ENCODE measurements at regions not wholly inside any gene's neighbourhood (a gene's known extent, or its start where the extent isn't known, plus 50 kb on each side); places are given as distances from the start of the nearest gene placed in this dataset.
"Not testable (repeated sequence)": the region's sequence is repeated elsewhere in the genome, so short reads cannot be mapped to it uniquely, and the experiment has no call there.

DNA sequence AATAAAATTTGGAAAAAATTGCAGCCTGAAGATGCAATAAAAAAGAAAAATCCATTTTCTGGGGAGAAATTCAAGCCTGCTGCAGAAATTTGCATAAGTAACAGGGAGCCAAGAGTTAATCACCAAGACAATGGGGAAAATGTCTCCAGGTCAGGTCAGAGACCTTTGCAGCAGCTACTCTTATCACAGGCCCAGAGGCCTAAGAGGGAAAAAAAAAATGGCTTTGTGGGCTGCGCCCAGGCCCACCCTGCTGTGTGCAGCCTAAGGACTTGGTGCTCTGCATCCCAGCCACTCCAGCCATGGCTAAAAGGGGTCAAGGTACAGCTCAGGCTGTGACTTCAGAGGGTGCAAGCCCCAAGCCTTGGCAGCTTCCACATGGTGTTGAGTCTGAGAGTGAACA, 1297.1 kb upstream of the CHAC2 start:
- DNase-seq (ENCODE audit: low spot score); H3K4me1 ChIP-seq (ENCODE audit: control insufficient read depth in 2 of 2, insufficient read depth in 1 of 2, low read depth in 1 of 2, low read length in 2 of 2); H3K79me1 ChIP-seq (ENCODE audit: low read depth, low read length); H3K4ac ChIP-seq (ENCODE audit: low read length); H3K27me3 ChIP-seq (ENCODE audit: control insufficient read depth in 3 of 3, insufficient read depth in 3 of 3, low read depth in 1 of 3, low read length in 3 of 3); H2AK5ac ChIP-seq (ENCODE audit: low read depth, low read length); H2BK5ac ChIP-seq (ENCODE audit: low read length); H3K4me2 ChIP-seq (ENCODE audit: insufficient read depth, low read length, poor library complexity, severe bottlenecking); H3K27ac ChIP-seq (replicated peaks; ENCODE audit: low read length); H3K23ac ChIP-seq (ENCODE audit: low read depth, low read length, poor library complexity); H3K9me3 ChIP-seq (replicated peaks in 1 of 2; ENCODE audit: control insufficient read depth in 2 of 2, insufficient read depth in 1 of 2, low read depth in 1 of 2, low read length in 2 of 2); H2AFZ ChIP-seq (ENCODE audit: low read length); H2BK12ac ChIP-seq (ENCODE audit: low read length); H3K9ac ChIP-seq (ENCODE audit: low read depth, low read length, poor library complexity); H3K14ac ChIP-seq (ENCODE audit: low read length); H4K91ac ChIP-seq (ENCODE audit: low read depth, low read length, poor library complexity); H3K18ac ChIP-seq (ENCODE audit: low read length); H2BK120ac ChIP-seq (ENCODE audit: low read depth, low read length); H2BK15ac ChIP-seq (ENCODE audit: low read length); H4K8ac ChIP-seq (ENCODE audit: low read depth, low read length); H3K4me3 ChIP-seq (ENCODE audit: low read length in 2 of 2); H3K36me3 ChIP-seq (replicated peaks in 1 of 2; ENCODE audit: control insufficient read depth in 2 of 2, insufficient read depth in 2 of 2, low read length in 2 of 2): not testable (repeated sequence)
- no CpG with 5 or more reads among the region's 1 CpG for WGBS, 2 donors (ENCODE audit: extremely low coverage in 2 of 2, insufficient read length in 2 of 2, insufficient replicate concordance in 1 of 2)

DNA sequence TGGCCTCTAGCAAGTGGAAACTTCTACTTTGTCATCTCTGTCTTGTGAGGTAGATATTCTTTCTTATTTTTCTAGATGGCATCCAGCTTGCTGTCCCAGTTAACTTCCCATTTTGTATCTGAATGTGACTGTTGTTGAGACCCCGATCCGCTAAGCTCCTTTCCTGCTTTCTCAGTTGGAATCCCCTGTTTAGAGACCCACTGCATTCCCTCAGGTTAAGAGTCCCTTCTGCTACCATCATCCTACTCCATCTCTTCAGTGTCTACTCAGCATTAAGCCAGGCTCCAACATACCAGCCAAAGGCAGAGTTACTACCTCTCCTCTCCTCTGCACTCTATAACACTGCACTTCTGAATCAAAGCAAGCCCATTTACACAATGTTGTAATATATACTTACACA, 1300.4 kb upstream of the CHAC2 start:
- Histone ChIP-seq H3K14ac (ENCODE audit: low read length) (no peak overlapping the region), H3K4me1 (ENCODE audit: control insufficient read depth in 2 of 2, insufficient read depth in 1 of 2, low read depth in 1 of 2, low read length in 2 of 2) (no peaks in the 10 kb centered on the region), H3K27ac (replicated peaks; ENCODE audit: low read length) (no peak overlapping the region), H3K18ac (ENCODE audit: low read length) (no peak overlapping the region), H2BK15ac (ENCODE audit: low read length) (no peak overlapping the region), H3K27me3 (ENCODE audit: control insufficient read depth in 3 of 3, insufficient read depth in 3 of 3, low read depth in 1 of 3, low read length in 3 of 3) (no peaks in the 10 kb centered on the region), H3K79me1 (ENCODE audit: low read depth, low read length) (no peaks in the 10 kb centered on the region), H3K23ac (ENCODE audit: low read depth, low read length, poor library complexity) (no peak overlapping the region), H2BK120ac (ENCODE audit: low read depth, low read length) (no peak overlapping the region), H3K4me3 (ENCODE audit: low read length in 2 of 2) (no peak overlapping the region), H2AK5ac (ENCODE audit: low read depth, low read length) (no peak overlapping the region), H3K36me3 (replicated peaks in 1 of 2; ENCODE audit: control insufficient read depth in 2 of 2, insufficient read depth in 2 of 2, low read length in 2 of 2) (no peaks in the 10 kb centered on the region), H2BK12ac (ENCODE audit: low read length) (no peak overlapping the region), H2AFZ (ENCODE audit: low read length) (no peak overlapping the region), H2BK5ac (ENCODE audit: low read length) (no peak overlapping the region), H3K9ac (ENCODE audit: low read depth, low read length, poor library complexity) (no peak overlapping the region), H4K8ac (ENCODE audit: low read depth, low read length) (no peak overlapping the region), H4K91ac (ENCODE audit: low read depth, low read length, poor library complexity) (no peak overlapping the region), H3K4ac (ENCODE audit: low read length) (no peak overlapping the region), H3K4me2 (ENCODE audit: insufficient read depth, low read length, poor library complexity, severe bottlenecking) (no peak overlapping the region), H3K9me3 (replicated peaks in 1 of 2; ENCODE audit: control insufficient read depth in 2 of 2, insufficient read depth in 1 of 2, low read depth in 1 of 2, low read length in 2 of 2) (peaks cover 0 to 2% of the 10 kb centered on the region in 2 donors)
- DNase-seq (ENCODE audit: low spot score): no peak
- no CpG with 5 or more reads among the region's 2 CpGs for WGBS, 2 donors (ENCODE audit: extremely low coverage in 2 of 2, insufficient read length in 2 of 2, insufficient replicate concordance in 1 of 2)

- Histone ChIP-seq H3K79me1 (ENCODE audit: low read depth, low read length) (no peaks in the 10 kb centered on the region), H3K4me3 (ENCODE audit: low read length in 2 of 2) (no peak overlapping the region), H2BK15ac (ENCODE audit: low read length) (no peak overlapping the region), H4K8ac (ENCODE audit: low read depth, low read length) (no peak overlapping the region), H2AFZ (ENCODE audit: low read length) (no peak overlapping the region), H3K27ac (replicated peaks; ENCODE audit: low read length) (no peak overlapping the region), H2BK120ac (ENCODE audit: low read depth, low read length) (no peak overlapping the region), H3K23ac (ENCODE audit: low read depth, low read length, poor library complexity) (no peak overlapping the region), H3K27me3 (ENCODE audit: control insufficient read depth in 3 of 3, insufficient read depth in 3 of 3, low read depth in 1 of 3, low read length in 3 of 3) (no peaks in the 10 kb centered on the region), H3K9ac (ENCODE audit: low read depth, low read length, poor library complexity) (no peak overlapping the region), H4K91ac (ENCODE audit: low read depth, low read length, poor library complexity) (no peak overlapping the region), H2BK12ac (ENCODE audit: low read length) (no peak overlapping the region), H3K4me2 (ENCODE audit: insufficient read depth, low read length, poor library complexity, severe bottlenecking) (no peak overlapping the region), H2AK5ac (ENCODE audit: low read depth, low read length) (no peak overlapping the region), H3K4ac (ENCODE audit: low read length) (no peak overlapping the region), H2BK5ac (ENCODE audit: low read length) (no peak overlapping the region), H3K9me3 (replicated peaks in 1 of 2; ENCODE audit: control insufficient read depth in 2 of 2, insufficient read depth in 1 of 2, low read depth in 1 of 2, low read length in 2 of 2) (no peaks in the 10 kb centered on the region), H3K4me1 (ENCODE audit: control insufficient read depth in 2 of 2, insufficient read depth in 1 of 2, low read depth in 1 of 2, low read length in 2 of 2) (no peaks in the 10 kb centered on the region), H3K18ac (ENCODE audit: low read length) (no peak overlapping the region), H3K14ac (ENCODE audit: low read length) (no peak overlapping the region), H3K36me3 (replicated peaks in 1 of 2; ENCODE audit: control insufficient read depth in 2 of 2, insufficient read depth in 2 of 2, low read length in 2 of 2) (no peaks in the 10 kb centered on the region)
- WGBS, 2 donors (ENCODE audit: extremely low coverage in 2 of 2, insufficient read length in 2 of 2, insufficient replicate concordance in 1 of 2): no CpG with 5 or more reads among the region's 3 CpGs
- no peak for DNase-seq (ENCODE audit: low spot score)
Observed at GRCh38 chr2:52465287-52465686, 1302.3 kb upstream of the CHAC2 start.

DNA sequence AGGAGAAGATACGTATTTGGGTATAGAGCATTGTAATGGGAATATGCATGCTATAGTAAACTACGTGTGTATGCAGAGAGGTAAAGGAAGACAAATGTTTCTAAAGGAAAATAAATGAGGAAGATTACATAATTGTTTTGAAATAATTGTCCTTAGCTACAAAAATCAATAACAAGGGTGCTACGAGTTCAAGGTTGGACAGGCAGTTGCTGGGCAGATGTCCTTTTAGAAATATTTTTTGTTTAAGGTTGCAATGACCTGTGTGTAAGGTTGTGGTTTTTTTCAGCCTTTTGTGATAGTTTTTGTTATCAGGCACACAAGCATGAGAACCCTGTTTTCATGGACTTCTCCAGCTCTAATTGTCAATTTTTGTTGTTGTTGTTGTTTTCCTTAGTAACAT, 1304.1 kb upstream of the CHAC2 start:
- Histone ChIP-seq H3K18ac (ENCODE audit: low read length) (no peak overlapping the region), H3K9ac (ENCODE audit: low read depth, low read length, poor library complexity) (no peak overlapping the region), H2AK5ac (ENCODE audit: low read depth, low read length) (no peak overlapping the region), H2BK120ac (ENCODE audit: low read depth, low read length) (no peak overlapping the region), H2BK15ac (ENCODE audit: low read length) (no peak overlapping the region), H3K4ac (ENCODE audit: low read length) (no peak overlapping the region), H4K8ac (ENCODE audit: low read depth, low read length) (no peak overlapping the region), H3K36me3 (replicated peaks in 1 of 2; ENCODE audit: control insufficient read depth in 2 of 2, insufficient read depth in 2 of 2, low read length in 2 of 2) (no peaks in the 10 kb centered on the region), H3K14ac (ENCODE audit: low read length) (no peak overlapping the region), H3K27me3 (ENCODE audit: control insufficient read depth in 3 of 3, insufficient read depth in 3 of 3, low read depth in 1 of 3, low read length in 3 of 3) (no peaks in the 10 kb centered on the region), H3K23ac (ENCODE audit: low read depth, low read length, poor library complexity) (no peak overlapping the region), H4K91ac (ENCODE audit: low read depth, low read length, poor library complexity) (no peak overlapping the region), H3K79me1 (ENCODE audit: low read depth, low read length) (no peaks in the 10 kb centered on the region), H2BK5ac (ENCODE audit: low read length) (no peak overlapping the region), H2AFZ (ENCODE audit: low read length) (no peak overlapping the region), H3K4me3 (ENCODE audit: low read length in 2 of 2) (no peak overlapping the region), H3K9me3 (replicated peaks in 1 of 2; ENCODE audit: control insufficient read depth in 2 of 2, insufficient read depth in 1 of 2, low read depth in 1 of 2, low read length in 2 of 2) (no peaks in the 10 kb centered on the region), H3K27ac (replicated peaks; ENCODE audit: low read length) (no peak overlapping the region), H3K4me1 (ENCODE audit: control insufficient read depth in 2 of 2, insufficient read depth in 1 of 2, low read depth in 1 of 2, low read length in 2 of 2) (no peaks in the 10 kb centered on the region), H3K4me2 (ENCODE audit: insufficient read depth, low read length, poor library complexity, severe bottlenecking) (no peak overlapping the region), H2BK12ac (ENCODE audit: low read length) (no peak overlapping the region)
- DNase-seq (ENCODE audit: low spot score): no peak
- no CpG with 5 or more reads among the region's 3 CpGs for WGBS, 2 donors (ENCODE audit: extremely low coverage in 2 of 2, insufficient read length in 2 of 2, insufficient replicate concordance in 1 of 2)

Measured in neuronal stem cell (in vitro differentiated cells).